Activated T-cell treated with anti-CD3 and anti-CD28 coated beads, Interleukin-2, amount 50 U/mL, for 24 hours (primary cell): ENCODE measurements at regions not wholly inside any gene's neighbourhood (a gene's known extent, or its start where the extent isn't known, plus 50 kb on each side); places are given as distances from the start of the nearest gene placed in this dataset.

Experiments used
- DNase-seq: peaks from one replicate; pipeline ENCODE4 v3.0.0-alpha.2; 2020
- H3K27ac Mint-ChIP-seq: 2 replicates; pipeline ENCODE4 v1.8.0; 2020; ENCODE audit warnings: mild to moderate bottlenecking, mixed read lengths
- H3K27me3 Mint-ChIP-seq: 2 replicates; pipeline ENCODE4 v1.8.0; 2020; ENCODE audit warnings: mixed read lengths
- H3K36me3 Mint-ChIP-seq: 2 replicates; pipeline ENCODE4 v1.8.0; 2020; ENCODE audit warnings: low read depth, mixed read lengths
- H3K4me1 Mint-ChIP-seq: 2 replicates; pipeline ENCODE4 v1.8.0; 2020; ENCODE audit warnings: low read depth, mixed read lengths
- H3K4me3 Mint-ChIP-seq: 2 replicates; pipeline ENCODE4 v1.8.0; 2020; ENCODE audit warnings: mild to moderate bottlenecking, moderate library complexity, mixed read lengths
- H3K9me3 Mint-ChIP-seq: 2 replicates; pipeline ENCODE4 v1.8.0; 2020; ENCODE audit warnings: mixed read lengths

DNA sequence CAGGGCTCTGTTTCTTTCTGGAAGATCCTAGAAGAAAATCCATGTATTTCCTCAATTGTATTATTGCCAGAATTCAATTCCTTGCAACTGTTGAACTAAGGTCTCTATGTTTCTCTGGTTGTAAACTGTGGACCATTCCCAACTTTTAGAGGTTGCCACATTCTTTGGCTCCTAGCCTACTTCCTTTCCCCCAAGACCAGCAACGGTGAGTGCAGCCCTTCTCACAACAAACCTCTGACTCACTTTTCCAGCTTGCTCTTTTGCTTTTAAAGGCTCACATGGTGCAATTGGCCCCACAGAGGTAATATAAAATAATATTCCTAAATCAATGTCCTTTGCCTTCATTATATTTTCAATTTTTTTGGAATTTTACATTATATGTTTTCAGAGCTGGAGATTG, 371.3 kb downstream of the SLITRK5 start:
- Mint-ChIP-seq H3K27ac (no peak overlapping the region), H3K4me3 (no peak overlapping the region), H3K4me1 (peaks cover 10% of the 10 kb centered on the region), H3K36me3 (no peaks in the 10 kb centered on the region), H3K27me3 (no peaks in the 10 kb centered on the region), H3K9me3 (no peaks in the 10 kb centered on the region)
- no peak for DNase-seq

- Mint-ChIP-seq H3K27me3 (no peaks in the 10 kb centered on the region), H3K36me3 (no peaks in the 10 kb centered on the region), H3K9me3 (peaks cover 6% of the 10 kb centered on the region), H3K4me3 (no peak overlapping the region), H3K27ac (no peak overlapping the region), H3K4me1 (peaks cover 2% of the 10 kb centered on the region)
- no peak for DNase-seq
These were observed 380.7 kb downstream of the SLITRK5 start for GRCh38 chr13:88051746-88052482.

DNA sequence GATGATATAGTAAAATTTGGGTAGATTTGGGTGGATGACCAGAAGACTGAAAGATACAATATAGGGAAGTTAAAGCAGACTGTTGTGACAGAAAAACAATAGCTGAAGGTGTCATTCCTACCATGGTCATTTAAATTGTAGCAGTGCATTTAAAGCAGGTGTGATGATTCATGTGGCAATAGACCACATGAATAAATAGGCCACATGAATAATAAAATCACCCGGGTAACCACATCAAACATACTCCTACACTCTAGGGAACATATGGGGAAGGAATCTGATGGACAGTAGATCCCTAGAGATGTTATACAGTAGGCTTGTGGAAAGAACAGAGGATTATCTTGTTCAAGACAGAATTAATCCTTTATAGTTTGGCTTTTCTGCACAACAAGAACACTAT, 392.6 kb downstream of the SLITRK5 start:
- Mint-ChIP-seq H3K27ac (no peak overlapping the region), H3K4me1 (no peaks in the 10 kb centered on the region), H3K27me3 (no peaks in the 10 kb centered on the region), H3K4me3 (no peak overlapping the region), H3K9me3 (peaks cover 3% of the 10 kb centered on the region), H3K36me3 (no peaks in the 10 kb centered on the region)
- no peak for DNase-seq

DNA sequence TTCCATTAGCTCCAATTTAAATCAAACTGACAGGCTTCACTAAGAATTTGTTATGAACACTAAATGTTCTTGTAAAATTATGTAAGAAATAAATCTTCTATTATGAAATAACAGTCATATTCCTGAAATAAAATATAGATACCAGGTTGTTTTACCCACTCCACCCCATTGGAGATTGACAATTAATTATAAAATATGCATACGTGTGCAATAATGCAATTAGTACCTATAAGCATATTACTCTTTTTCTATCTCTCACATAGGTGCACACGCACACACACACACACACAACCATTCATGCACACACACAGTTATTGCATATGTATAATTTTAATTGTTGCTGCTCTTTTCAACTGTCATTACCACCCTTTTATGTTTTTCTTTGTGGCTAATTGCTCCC, 395.7 kb downstream of the SLITRK5 start:
- H3K4me3 Mint-ChIP-seq = no peak overlapping the region
- DNase-seq = no peak
- H3K36me3 Mint-ChIP-seq = no peaks in the 10 kb centered on the region
- H3K27ac Mint-ChIP-seq = no peak overlapping the region
- no peaks in the 10 kb centered on the region for H3K27me3 Mint-ChIP-seq
- H3K9me3 Mint-ChIP-seq = peaks cover 3% of the 10 kb centered on the region
- H3K4me1 Mint-ChIP-seq = no peaks in the 10 kb centered on the region

DNA sequence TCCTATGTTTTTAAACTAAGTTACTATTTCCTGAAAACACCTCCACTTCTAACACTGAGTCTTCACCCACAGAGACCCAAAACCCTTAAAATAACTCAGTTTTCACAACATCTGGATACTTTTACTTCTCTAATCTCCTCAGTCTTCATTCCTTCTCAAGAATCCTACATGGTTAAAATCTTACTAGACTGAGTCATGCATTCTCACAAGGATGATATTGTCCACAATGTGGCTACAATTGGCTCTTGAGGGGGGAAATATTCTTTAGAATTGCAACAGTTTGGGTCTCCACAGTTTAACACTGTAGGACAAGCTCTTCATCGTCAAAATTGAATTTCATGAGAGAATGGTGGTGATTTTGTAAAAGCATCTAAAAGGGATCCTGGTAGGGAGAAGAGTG, 397.1 kb downstream of the SLITRK5 start:
- no peak for DNase-seq
- H3K27me3 Mint-ChIP-seq = no peaks in the 10 kb centered on the region
- no peaks in the 10 kb centered on the region for H3K36me3 Mint-ChIP-seq
- peaks cover 3% of the 10 kb centered on the region for H3K9me3 Mint-ChIP-seq
- no peaks in the 10 kb centered on the region for H3K4me1 Mint-ChIP-seq
- no peak overlapping the region for H3K4me3 Mint-ChIP-seq
- no peak overlapping the region for H3K27ac Mint-ChIP-seq

- Mint-ChIP-seq H3K4me1 (no peaks in the 10 kb centered on the region), H3K36me3 (no peaks in the 10 kb centered on the region), H3K9me3 (peaks cover 3% of the 10 kb centered on the region), H3K4me3 (no peak overlapping the region), H3K27me3 (no peaks in the 10 kb centered on the region), H3K27ac (no peak overlapping the region)
- no peak for DNase-seq
These were observed 397.8 kb downstream of the SLITRK5 start for GRCh38 chr13:88068975-88069374.

DNA sequence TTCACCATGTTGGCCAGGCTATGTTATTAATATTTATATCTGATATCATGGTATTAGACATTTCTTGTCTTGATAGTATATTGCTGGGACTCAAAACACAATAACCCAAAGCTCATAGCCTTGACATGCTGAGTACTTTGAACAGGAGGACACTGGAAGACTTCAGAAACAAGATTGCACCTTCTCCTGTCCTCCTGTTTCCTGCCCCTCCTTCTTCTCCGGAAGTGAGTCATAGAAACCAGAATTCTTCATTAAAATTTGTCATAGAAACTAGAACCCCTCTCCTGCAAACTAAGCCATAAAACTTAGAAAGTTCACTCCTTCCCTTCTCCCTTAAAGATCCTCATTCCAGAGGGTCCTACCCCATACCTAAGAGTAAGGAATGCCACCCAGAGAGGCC, 400.2 kb downstream of the SLITRK5 start:
- Mint-ChIP-seq H3K27ac (no peak overlapping the region), H3K9me3 (no peaks in the 10 kb centered on the region), H3K36me3 (no peaks in the 10 kb centered on the region), H3K4me1 (no peaks in the 10 kb centered on the region), H3K4me3 (no peak overlapping the region), H3K27me3 (no peaks in the 10 kb centered on the region)
- no peak for DNase-seq

- Mint-ChIP-seq H3K9me3 (no peaks in the 10 kb centered on the region), H3K27ac (no peak overlapping the region), H3K36me3 (no peaks in the 10 kb centered on the region), H3K4me1 (no peaks in the 10 kb centered on the region), H3K4me3 (no peak overlapping the region), H3K27me3 (no peaks in the 10 kb centered on the region)
- no peak for DNase-seq
These were observed 403.8 kb downstream of the SLITRK5 start for GRCh38 chr13:88074794-88075510.

- H3K4me1 Mint-ChIP-seq = peaks cover 1% of the 10 kb centered on the region
- no peak for DNase-seq
- no peaks in the 10 kb centered on the region for H3K36me3 Mint-ChIP-seq
- no peaks in the 10 kb centered on the region for H3K9me3 Mint-ChIP-seq
- no peak overlapping the region for H3K4me3 Mint-ChIP-seq
- no peak overlapping the region for H3K27ac Mint-ChIP-seq
- H3K27me3 Mint-ChIP-seq = no peaks in the 10 kb centered on the region
These were observed 413.9 kb downstream of the SLITRK5 start for GRCh38 chr13:88085036-88085435.

- DNase-seq = no peak
- no peak overlapping the region for H3K27ac Mint-ChIP-seq
- H3K9me3 Mint-ChIP-seq = peaks cover 3% of the 10 kb centered on the region
- H3K4me1 Mint-ChIP-seq = peaks cover 7% of the 10 kb centered on the region
- no peaks in the 10 kb centered on the region for H3K36me3 Mint-ChIP-seq
- no peak overlapping the region for H3K4me3 Mint-ChIP-seq
- no peaks in the 10 kb centered on the region for H3K27me3 Mint-ChIP-seq
These were observed 415.4 kb downstream of the SLITRK5 start for GRCh38 chr13:88086577-88086976.

DNA sequence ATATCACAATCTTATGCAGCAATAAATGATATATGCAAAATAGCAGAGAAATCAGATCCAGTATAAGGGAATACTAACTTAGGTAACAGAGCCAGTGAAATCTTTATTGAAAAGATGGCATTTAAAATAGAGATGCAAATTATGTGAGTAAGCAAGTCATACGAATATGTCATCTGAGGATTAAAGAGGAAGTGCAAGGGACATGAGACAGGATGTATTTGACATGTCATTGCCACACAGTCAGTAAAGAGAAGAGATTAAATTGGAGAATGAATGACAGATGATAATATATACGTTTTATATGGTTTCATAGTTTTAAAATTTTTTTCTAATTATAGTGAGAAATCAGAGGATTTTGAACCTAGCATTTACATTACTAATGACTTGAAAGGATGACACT, 426.4 kb downstream of the SLITRK5 start:
- Mint-ChIP-seq H3K36me3 (no peaks in the 10 kb centered on the region), H3K9me3 (peaks cover 5% of the 10 kb centered on the region), H3K4me3 (no peak overlapping the region), H3K27ac (no peak overlapping the region), H3K4me1 (peaks cover 2% of the 10 kb centered on the region), H3K27me3 (no peaks in the 10 kb centered on the region)
- no peak for DNase-seq

DNA sequence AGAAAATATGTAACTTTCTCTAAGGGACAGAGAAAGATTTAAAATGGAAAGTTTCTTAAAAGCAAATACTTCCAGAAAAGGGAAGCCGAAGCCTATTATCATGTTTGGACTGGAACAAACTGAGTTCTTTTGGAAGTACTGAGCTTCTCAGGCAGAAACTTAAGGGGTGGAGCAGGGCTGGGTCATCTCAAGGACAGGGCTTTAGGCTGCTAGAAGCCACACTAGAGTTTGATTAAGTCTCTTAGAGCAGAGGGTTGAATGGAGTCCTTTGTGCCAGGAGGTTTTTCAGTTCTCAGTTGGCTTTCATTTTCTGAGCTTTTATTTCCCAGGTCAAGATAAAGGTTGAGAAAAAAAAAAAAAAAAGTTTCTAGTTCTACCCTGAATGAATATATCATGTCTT, 432.7 kb downstream of the SLITRK5 start:
- no peak overlapping the region for H3K4me3 Mint-ChIP-seq
- H3K4me1 Mint-ChIP-seq = peaks cover 2% of the 10 kb centered on the region

DNA sequence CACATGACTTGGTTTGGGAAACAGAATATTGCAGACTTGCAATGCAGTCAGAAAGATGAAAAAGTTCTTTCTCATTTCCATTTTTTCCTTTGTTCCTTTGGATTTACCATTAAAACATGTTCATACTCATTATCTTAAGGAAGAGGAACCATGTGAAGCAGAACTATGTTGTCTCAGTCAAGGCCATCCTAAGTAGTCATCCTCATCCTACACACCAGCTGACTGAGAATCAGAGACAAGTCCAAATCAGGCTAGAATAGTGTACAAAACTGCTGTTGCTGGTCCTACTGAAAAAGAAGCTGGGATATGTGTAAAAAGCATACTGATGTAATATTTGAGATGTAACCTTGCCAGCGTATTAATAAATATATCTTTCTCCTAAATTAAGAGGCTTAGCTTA, 433.4 kb downstream of the SLITRK5 start:
- peaks cover 2% of the 10 kb centered on the region for H3K4me1 Mint-ChIP-seq
- H3K27ac Mint-ChIP-seq = no peak overlapping the region

More for the DNA sequence above, 432.7 kb downstream of the SLITRK5 start:
- no peak overlapping the region for H3K27ac Mint-ChIP-seq
- no peaks in the 10 kb centered on the region for H3K36me3 Mint-ChIP-seq
- peaks cover 2% of the 10 kb centered on the region for H3K9me3 Mint-ChIP-seq
- no peak for DNase-seq
- no peaks in the 10 kb centered on the region for H3K27me3 Mint-ChIP-seq

DNA sequence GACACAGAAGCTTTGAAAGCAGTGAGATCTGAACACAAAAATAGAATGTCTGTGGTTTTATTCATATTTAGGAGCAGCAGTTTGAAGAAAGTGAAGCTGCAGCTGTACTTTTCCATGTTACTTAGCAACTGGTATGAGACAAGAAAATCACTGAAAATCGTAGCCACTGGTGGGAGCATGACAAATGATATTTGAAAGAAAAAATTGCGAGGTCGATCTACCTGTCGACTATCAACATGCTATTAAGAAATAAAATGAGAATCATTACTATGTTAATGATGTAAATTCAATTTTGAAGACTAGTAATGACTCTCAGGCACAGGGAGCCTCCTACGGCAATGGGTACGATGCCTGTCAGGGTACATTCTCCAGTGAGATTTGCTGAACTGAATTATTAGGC, 436.4 kb downstream of the SLITRK5 start:
- Mint-ChIP-seq H3K4me3 (no peak overlapping the region), H3K27me3 (no peaks in the 10 kb centered on the region), H3K36me3 (no peaks in the 10 kb centered on the region), H3K27ac (no peak overlapping the region), H3K9me3 (no peaks in the 10 kb centered on the region), H3K4me1 (peaks cover 2% of the 10 kb centered on the region)
- no peak for DNase-seq

More for the DNA sequence above, 433.4 kb downstream of the SLITRK5 start:
- DNase-seq = no peak
- H3K27me3 Mint-ChIP-seq = no peaks in the 10 kb centered on the region
- no peaks in the 10 kb centered on the region for H3K36me3 Mint-ChIP-seq
- H3K4me3 Mint-ChIP-seq = no peak overlapping the region
- peaks cover 2% of the 10 kb centered on the region for H3K9me3 Mint-ChIP-seq

- Mint-ChIP-seq H3K27me3 (no peaks in the 10 kb centered on the region), H3K27ac (no peak overlapping the region), H3K4me1 (peaks cover under 1% of the 10 kb centered on the region), H3K9me3 (no peaks in the 10 kb centered on the region), H3K4me3 (no peak overlapping the region), H3K36me3 (no peaks in the 10 kb centered on the region)
- DNase-seq = no peak
These were observed 441.4 kb downstream of the SLITRK5 start for GRCh38 chr13:88112526-88112925.
